Activated T-cell treated with anti-CD3 and anti-CD28 coated beads, Interleukin-2, amount 50 U/mL, for 24 hours (primary cell): ENCODE measurements at regions not wholly inside any gene's neighbourhood (a gene's known extent, or its start where the extent isn't known, plus 50 kb on each side); places are given as distances from the start of the nearest gene placed in this dataset.

Experiments
- DNase-seq: peaks from one replicate; pipeline ENCODE4 v3.0.0-alpha.2; 2020
- H3K27ac Mint-ChIP-seq: 2 replicates; pipeline ENCODE4 v1.8.0; 2020; ENCODE audit warnings: mild to moderate bottlenecking, mixed read lengths
- H3K27me3 Mint-ChIP-seq: 2 replicates; pipeline ENCODE4 v1.8.0; 2020; ENCODE audit warnings: mixed read lengths
- H3K36me3 Mint-ChIP-seq: 2 replicates; pipeline ENCODE4 v1.8.0; 2020; ENCODE audit warnings: low read depth, mixed read lengths
- H3K4me1 Mint-ChIP-seq: 2 replicates; pipeline ENCODE4 v1.8.0; 2020; ENCODE audit warnings: low read depth, mixed read lengths
- H3K4me3 Mint-ChIP-seq: 2 replicates; pipeline ENCODE4 v1.8.0; 2020; ENCODE audit warnings: mild to moderate bottlenecking, moderate library complexity, mixed read lengths
- H3K9me3 Mint-ChIP-seq: 2 replicates; pipeline ENCODE4 v1.8.0; 2020; ENCODE audit warnings: mixed read lengths

GRCh38 chr9:16025627-16026026 lies 472.8 kb downstream of the CCDC171 start:
- Mint-ChIP-seq H3K9me3 (no peaks in the 10 kb centered on the region), H3K4me3 (no peak overlapping the region), H3K27ac (no peak overlapping the region), H3K4me1 (peaks cover 3% of the 10 kb centered on the region), H3K27me3 (no peaks in the 10 kb centered on the region), H3K36me3 (no peaks in the 10 kb centered on the region)
- no peak for DNase-seq

- Mint-ChIP-seq H3K4me1 (peaks cover 4% of the 10 kb centered on the region), H3K36me3 (no peaks in the 10 kb centered on the region), H3K9me3 (no peaks in the 10 kb centered on the region), H3K4me3 (no peak overlapping the region), H3K27me3 (no peaks in the 10 kb centered on the region), H3K27ac (no peak overlapping the region)
- DNase-seq = no peak
These were observed 474.0 kb downstream of the CCDC171 start for GRCh38 chr9:16026886-16027285.

GRCh38 chr9:16028548-16028947 lies 475.7 kb downstream of the CCDC171 start:
- Mint-ChIP-seq H3K4me1 (peaks cover 4% of the 10 kb centered on the region), H3K9me3 (no peaks in the 10 kb centered on the region), H3K4me3 (no peak overlapping the region), H3K27ac (no peak overlapping the region), H3K27me3 (no peaks in the 10 kb centered on the region), H3K36me3 (no peaks in the 10 kb centered on the region)
- DNase-seq = no peak

- no peak overlapping the region for H3K4me3 Mint-ChIP-seq
- no peaks in the 10 kb centered on the region for H3K27me3 Mint-ChIP-seq
- no peak overlapping the region for H3K27ac Mint-ChIP-seq
- H3K36me3 Mint-ChIP-seq = no peaks in the 10 kb centered on the region
- H3K9me3 Mint-ChIP-seq = no peaks in the 10 kb centered on the region
- H3K4me1 Mint-ChIP-seq = peaks cover 4% of the 10 kb centered on the region
- no peak for DNase-seq
These were observed 476.3 kb downstream of the CCDC171 start for GRCh38 chr9:16029046-16029615.

- H3K4me3 Mint-ChIP-seq = no peak overlapping the region
- no peaks in the 10 kb centered on the region for H3K27me3 Mint-ChIP-seq
- H3K27ac Mint-ChIP-seq = no peak overlapping the region
- no peaks in the 10 kb centered on the region for H3K36me3 Mint-ChIP-seq
- peaks cover 4% of the 10 kb centered on the region for H3K4me1 Mint-ChIP-seq
- H3K9me3 Mint-ChIP-seq = no peaks in the 10 kb centered on the region
- no peak for DNase-seq
These were observed 477.0 kb downstream of the CCDC171 start for GRCh38 chr9:16029796-16030363.

- H3K27me3 Mint-ChIP-seq = no peaks in the 10 kb centered on the region
- H3K4me1 Mint-ChIP-seq = peaks cover 4% of the 10 kb centered on the region
- H3K9me3 Mint-ChIP-seq = no peaks in the 10 kb centered on the region
- H3K4me3 Mint-ChIP-seq = no peak overlapping the region
- no peak for DNase-seq
- no peak overlapping the region for H3K27ac Mint-ChIP-seq
- H3K36me3 Mint-ChIP-seq = no peaks in the 10 kb centered on the region
These were observed 477.8 kb downstream of the CCDC171 start for GRCh38 chr9:16030528-16031185.

GRCh38 chr9:16031486-16031885 lies 478.6 kb downstream of the CCDC171 start:
- Mint-ChIP-seq H3K4me3 (no peak overlapping the region), H3K36me3 (no peaks in the 10 kb centered on the region), H3K27me3 (no peaks in the 10 kb centered on the region), H3K4me1 (peaks cover 4% of the 10 kb centered on the region), H3K27ac (no peak overlapping the region), H3K9me3 (no peaks in the 10 kb centered on the region)
- DNase-seq = no peak

- Mint-ChIP-seq H3K9me3 (no peaks in the 10 kb centered on the region), H3K36me3 (no peaks in the 10 kb centered on the region), H3K27ac (no peak overlapping the region), H3K4me3 (no peak overlapping the region), H3K4me1 (peaks cover 4% of the 10 kb centered on the region), H3K27me3 (no peaks in the 10 kb centered on the region)
- DNase-seq = no peak
These were observed 479.1 kb downstream of the CCDC171 start for GRCh38 chr9:16031971-16032370.

- Mint-ChIP-seq H3K4me1 (peaks cover 4% of the 10 kb centered on the region), H3K4me3 (no peak overlapping the region), H3K9me3 (no peaks in the 10 kb centered on the region), H3K27ac (no peak overlapping the region), H3K27me3 (no peaks in the 10 kb centered on the region), H3K36me3 (no peaks in the 10 kb centered on the region)
- no peak for DNase-seq
These were observed 480.0 kb downstream of the CCDC171 start for GRCh38 chr9:16032799-16033198.

GRCh38 chr9:16033253-16033652 lies 480.4 kb downstream of the CCDC171 start:
- no peaks in the 10 kb centered on the region for H3K36me3 Mint-ChIP-seq
- no peak overlapping the region for H3K4me3 Mint-ChIP-seq
- H3K27me3 Mint-ChIP-seq = no peaks in the 10 kb centered on the region
- H3K4me1 Mint-ChIP-seq = peaks cover 4% of the 10 kb centered on the region
- DNase-seq = no peak
- no peak overlapping the region for H3K27ac Mint-ChIP-seq
- H3K9me3 Mint-ChIP-seq = no peaks in the 10 kb centered on the region

GRCh38 chr9:16033921-16034691 lies 481.3 kb downstream of the CCDC171 start:
- Mint-ChIP-seq H3K9me3 (no peaks in the 10 kb centered on the region), H3K4me1 (peaks cover 4% of the 10 kb centered on the region), H3K4me3 (no peak overlapping the region), H3K36me3 (no peaks in the 10 kb centered on the region), H3K27ac (no peak overlapping the region), H3K27me3 (no peaks in the 10 kb centered on the region)
- DNase-seq = no peak

GRCh38 chr9:16039218-16039987 lies 486.6 kb downstream of the CCDC171 start:
- no peaks in the 10 kb centered on the region for H3K9me3 Mint-ChIP-seq

GRCh38 chr9:16039988-16040761 lies 487.3 kb downstream of the CCDC171 start:
- no peaks in the 10 kb centered on the region for H3K4me1 Mint-ChIP-seq
- no peak overlapping the region for H3K4me3 Mint-ChIP-seq
- H3K27me3 Mint-ChIP-seq = no peaks in the 10 kb centered on the region
- H3K27ac Mint-ChIP-seq = no peak overlapping the region
- no peaks in the 10 kb centered on the region for H3K9me3 Mint-ChIP-seq
- DNase-seq = no peak
- H3K36me3 Mint-ChIP-seq = no peaks in the 10 kb centered on the region

More at GRCh38 chr9:16039218-16039987, 486.6 kb downstream of the CCDC171 start:
- Mint-ChIP-seq H3K27me3 (no peaks in the 10 kb centered on the region), H3K27ac (no peak overlapping the region), H3K4me1 (no peaks in the 10 kb centered on the region), H3K4me3 (no peak overlapping the region), H3K36me3 (no peaks in the 10 kb centered on the region)
- DNase-seq = no peak
